ENCODE measurements at regions not wholly inside any gene's neighbourhood (a gene's known extent, or its start where the extent isn't known, plus 50 kb on each side); places are given as distances from the start of the nearest gene placed in this dataset.

DNA sequence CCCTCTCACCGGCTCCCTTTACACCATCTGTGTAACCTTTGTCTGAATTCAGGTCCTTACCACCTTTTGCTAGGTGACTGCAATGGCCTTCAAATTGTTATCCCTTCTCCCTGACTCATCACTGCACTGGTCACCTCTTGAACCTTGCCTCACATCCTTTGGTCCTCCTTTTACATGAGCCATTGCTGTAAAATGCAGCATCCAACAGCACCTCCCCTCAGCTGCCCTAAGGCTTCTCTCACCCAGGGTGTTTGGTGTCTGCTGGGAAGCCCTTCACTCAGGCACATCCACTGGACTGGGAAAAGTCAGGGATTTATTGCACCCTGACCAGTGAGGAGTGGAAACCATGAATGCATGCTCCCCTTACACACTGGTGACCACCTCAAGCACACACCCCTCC, 192.5 kb upstream of the GATB start:
- Histone ChIP-seq H3K4me1 (ENCODE audit: control insufficient read depth, insufficient read depth, low read length) (no peaks in the 10 kb centered on the region), H3K36me3 (ENCODE audit: control insufficient read depth in 2 of 2, insufficient read depth in 1 of 2, low read length in 2 of 2) (no peaks in the 10 kb centered on the region), H3K27ac (ENCODE audit: extremely low read depth, low read depth, low read length) (no peak overlapping the region), H3K9me3 (ENCODE audit: control insufficient read depth, insufficient read depth, low read depth, low read length) (no peaks in the 10 kb centered on the region), H3K4me3 (ENCODE audit: low read depth, low read length) (no peak overlapping the region)
- ChIA-PET POLR2A (no interaction called here), CTCF (no interaction called here)
- no peak for TF ChIP-seq MEIS1 (CRISPR knock-in tag; IDR thresholded peaks at IDR 0.05; ENCODE audit: borderline replicate concordance)
- TF ChIP-seq YY1 (tag by site-specific recombination; IDR thresholded peaks at IDR 0.05), result no peak
- TF ChIP-seq REPIN1 (tag by site-specific recombination; IDR thresholded peaks at IDR 0.05; ENCODE audit: low read depth), result no peak
- TF ChIP-seq ZFP41 (tag by site-specific recombination; IDR thresholded peaks at IDR 0.05; ENCODE audit: borderline replicate concordance), result no peak
- no peak for TF ChIP-seq ZNF580 (tag by site-specific recombination; IDR thresholded peaks at IDR 0.05)
- no peak for TF ChIP-seq KLF9 (tag by site-specific recombination; IDR thresholded peaks at IDR 0.05; ENCODE audit: low read depth)
- no peak for TF ChIP-seq ZXDB (tag by site-specific recombination; IDR thresholded peaks at IDR 0.05)
- TF ChIP-seq MZF1 (tag by site-specific recombination; IDR thresholded peaks at IDR 0.05; ENCODE audit: borderline replicate concordance), result no peak
- TF ChIP-seq, protein P1, sequence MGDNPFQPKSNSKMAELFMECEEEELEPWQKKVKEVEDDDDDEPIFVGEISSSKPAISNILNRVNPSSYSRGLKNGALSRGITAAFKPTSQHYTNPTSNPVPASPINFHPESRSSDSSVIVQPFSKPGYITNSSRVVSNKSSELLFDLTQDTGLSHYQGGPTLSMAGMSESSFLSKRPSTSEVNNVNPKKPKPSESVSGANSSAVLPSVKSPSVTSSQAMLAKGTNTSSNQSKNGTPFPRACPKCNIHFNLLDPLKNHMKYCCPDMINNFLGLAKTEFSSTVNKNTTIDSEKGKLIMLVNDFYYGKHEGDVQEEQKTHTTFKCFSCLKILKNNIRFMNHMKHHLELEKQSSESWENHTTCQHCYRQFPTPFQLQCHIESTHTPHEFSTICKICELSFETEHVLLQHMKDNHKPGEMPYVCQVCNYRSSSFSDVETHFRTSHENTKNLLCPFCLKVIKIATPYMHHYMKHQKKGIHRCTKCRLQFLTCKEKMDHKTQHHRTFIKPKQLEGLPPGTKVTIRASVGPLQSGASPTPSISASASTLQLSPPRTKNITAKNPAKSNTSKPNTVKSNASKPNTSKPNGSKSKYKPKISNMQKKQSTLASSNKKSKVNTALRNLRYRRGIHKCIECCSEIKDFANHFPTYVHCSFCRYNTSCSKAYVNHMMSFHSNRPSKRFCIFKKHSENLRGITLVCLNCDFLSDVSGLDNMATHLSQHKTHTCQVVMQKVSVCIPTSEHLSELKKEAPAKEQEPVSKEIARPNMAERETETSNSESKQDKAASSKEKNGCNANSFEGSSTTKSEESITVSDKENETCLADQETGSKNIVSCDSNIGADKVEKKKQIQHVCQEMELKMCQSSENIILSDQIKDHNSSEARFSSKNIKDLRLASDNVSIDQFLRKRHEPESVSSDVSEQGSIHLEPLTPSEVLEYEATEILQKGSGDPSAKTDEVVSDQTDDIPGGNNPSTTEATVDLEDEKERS (tag by site-specific recombination; IDR thresholded peaks at IDR 0.05), result no peak
- no peak for TF ChIP-seq ZNF157 (tag by site-specific recombination; IDR thresholded peaks at IDR 0.05)
- no peak for TF ChIP-seq ZNF211 (tag by site-specific recombination; IDR thresholded peaks at IDR 0.05; ENCODE audit: low read depth)

DNA sequence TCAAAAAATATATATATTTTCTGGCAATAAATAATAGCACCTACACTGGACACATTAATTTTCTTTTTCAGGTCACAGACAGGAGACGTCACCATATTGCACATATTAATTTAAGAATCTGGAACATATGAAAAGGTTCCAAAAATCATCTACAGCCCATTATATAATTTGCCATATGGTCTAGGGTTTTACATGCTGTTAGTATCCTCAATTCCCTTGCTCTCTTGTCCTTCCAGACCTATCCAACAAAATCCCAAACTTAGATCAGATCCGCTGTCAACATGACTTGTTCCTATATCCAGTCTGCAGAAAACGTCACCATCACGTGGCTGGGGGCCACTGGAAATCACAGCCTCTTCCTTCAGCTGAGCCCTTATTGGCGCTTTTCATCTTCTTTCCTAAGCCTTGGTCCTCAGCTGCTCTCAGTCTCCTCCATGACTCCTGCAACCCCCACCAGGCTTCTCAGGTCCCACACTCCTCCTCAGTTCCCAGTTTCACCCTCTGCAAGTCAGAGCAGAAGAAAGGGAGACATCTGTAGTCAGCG, 192.0 kb upstream of the GATB start:
- H3K4me3 ChIP-seq (ENCODE audit: low read depth, low read length), result no peak overlapping the region
- no peaks in the 10 kb centered on the region for H3K9me3 ChIP-seq (ENCODE audit: control insufficient read depth, insufficient read depth, low read depth, low read length)
- no peaks in the 10 kb centered on the region for H3K4me1 ChIP-seq (ENCODE audit: control insufficient read depth, insufficient read depth, low read length)
- no peaks in the 10 kb centered on the region for H3K36me3 ChIP-seq (ENCODE audit: control insufficient read depth in 2 of 2, insufficient read depth in 1 of 2, low read length in 2 of 2)
- H3K27ac ChIP-seq (ENCODE audit: extremely low read depth, low read depth, low read length), result no peak overlapping the region
- POLR2A ChIA-PET, result no interaction called here
- CTCF ChIA-PET, result no interaction called here
- TF ChIP-seq ZNF114 (tag by site-specific recombination; IDR thresholded peaks at IDR 0.05), result no peak
- TF ChIP-seq ZNF514 (tag by site-specific recombination; IDR thresholded peaks at IDR 0.05), result no peak
- TF ChIP-seq, protein P2, sequence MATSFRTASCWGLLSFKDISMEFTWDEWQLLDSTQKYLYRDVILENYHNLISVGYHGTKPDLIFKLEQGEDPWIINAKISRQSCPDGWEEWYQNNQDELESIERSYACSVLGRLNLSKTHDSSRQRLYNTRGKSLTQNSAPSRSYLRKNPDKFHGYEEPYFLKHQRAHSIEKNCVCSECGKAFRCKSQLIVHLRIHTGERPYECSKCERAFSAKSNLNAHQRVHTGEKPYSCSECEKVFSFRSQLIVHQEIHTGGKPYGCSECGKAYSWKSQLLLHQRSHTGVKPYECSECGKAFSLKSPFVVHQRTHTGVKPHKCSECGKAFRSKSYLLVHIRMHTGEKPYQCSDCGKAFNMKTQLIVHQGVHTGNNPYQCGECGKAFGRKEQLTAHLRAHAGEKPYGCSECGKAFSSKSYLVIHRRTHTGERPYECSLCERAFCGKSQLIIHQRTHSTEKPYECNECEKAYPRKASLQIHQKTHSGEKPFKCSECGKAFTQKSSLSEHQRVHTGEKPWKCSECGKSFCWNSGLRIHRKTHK (tag by site-specific recombination; IDR thresholded peaks at IDR 0.05), result no peak
- no peak for TF ChIP-seq ZFP69B (tag by site-specific recombination; IDR thresholded peaks at IDR 0.05)
- no peak for TF ChIP-seq ZNF24 (tag by site-specific recombination; IDR thresholded peaks at IDR 0.05)
- no peak for TF ChIP-seq ZNF423 (tag by site-specific recombination; IDR thresholded peaks at IDR 0.05)
- TF ChIP-seq ZNF692 (tag by site-specific recombination; IDR thresholded peaks at IDR 0.05), result no peak
- TF ChIP-seq SALL2 (tag by site-specific recombination; IDR thresholded peaks at IDR 0.05; ENCODE audit: borderline replicate concordance), result no peak
- no peak for TF ChIP-seq PRDM2 (tag by site-specific recombination; IDR thresholded peaks at IDR 0.05; ENCODE audit: borderline replicate concordance)
- no peak for TF ChIP-seq ZNF354C (tag by site-specific recombination; IDR thresholded peaks at IDR 0.05; ENCODE audit: borderline replicate concordance, low read depth)
- TF ChIP-seq ZFP37 (tag by site-specific recombination; IDR thresholded peaks at IDR 0.05), result no peak
- TF ChIP-seq ZBTB17 (tag by site-specific recombination; IDR thresholded peaks at IDR 0.05), result no peak
- no peak for TF ChIP-seq MZF1 (tag by site-specific recombination; IDR thresholded peaks at IDR 0.05; ENCODE audit: borderline replicate concordance)
- TF ChIP-seq KLF8 (tag by site-specific recombination; IDR thresholded peaks at IDR 0.05), result no peak
- no peak for TF ChIP-seq ZXDB (tag by site-specific recombination; IDR thresholded peaks at IDR 0.05)
